K562 (cell line): ENCODE measurements at regions not wholly inside any gene's neighbourhood (a gene's known extent, or its start where the extent isn't known, plus 50 kb on each side); places are given as distances from the start of the nearest gene placed in this dataset.

Source experiments
- ARID1B ChIP-seq: fragments of 450-650 bp; IDR thresholded peaks from 2 replicates; pipeline ENCODE4 v1.6.1; 2016; ENCODE audit warnings: antibody characterized with exemption, mild to moderate bottlenecking, inconsistent platforms
- BACH1 ChIP-seq: fragments of 200-800 bp; sonication (Bioruptor generic); IDR thresholded peaks from 2 replicates; pipeline ENCODE4 v1.6.1; 2016; ENCODE audit warnings: missing genetic modification characterization, missing compliant biosample characterization
- BCL6 ChIP-seq: fragments of 250-450 bp; sonication (Bioruptor Pico); IDR thresholded peaks from 2 replicates; pipeline ENCODE4 v1.4.0; 2020
- CBFA2T3 ChIP-seq: fragments of 450-650 bp; IDR thresholded peaks from 2 replicates; pipeline ENCODE4 v1.6.1; 2017
- HINFP ChIP-seq: fragments of 450-650 bp; conservative IDR thresholded peaks from 2 replicates; pipeline ENCODE4 v1.6.1; 2016; ENCODE audit warnings: missing genetic modification characterization, low read depth, mild to moderate bottlenecking, control low read depth, missing compliant biosample characterization
- HIVEP1 ChIP-seq: fragments of 250-450 bp; sonication (Bioruptor Pico); IDR thresholded peaks from 2 replicates; pipeline ENCODE4 v1.4.0; 2020; ENCODE audit warnings: mild to moderate bottlenecking
- HMBOX1 ChIP-seq: sonication (generic); IDR thresholded peaks from 2 replicates; pipeline ENCODE4 v1.6.1; 2016
- MAFG ChIP-seq: fragments of 450-650 bp; conservative IDR thresholded peaks from 2 replicates; pipeline ENCODE4 v1.6.1; 2016; ENCODE audit warnings: missing genetic modification characterization, missing compliant biosample characterization
- PCBP2 ChIP-seq: fragments of 200-400 bp; formaldehyde crosslinking; IDR thresholded peaks from 2 replicates; pipeline ENCODE4 v1.6.1; 2018; ENCODE audit warnings: low read length, low read depth, mild to moderate bottlenecking, moderate library complexity; ENCODE audit not compliant: poor library complexity, severe bottlenecking
- SAFB ChIP-seq: fragments of 200-400 bp; formaldehyde crosslinking; IDR thresholded peaks from 2 replicates; pipeline ENCODE4 v1.6.1; 2017; ENCODE audit warnings: low read depth, low read length, borderline replicate concordance
- SIN3B ChIP-seq: fragments of 450-650 bp; IDR thresholded peaks from 2 replicates; pipeline ENCODE4 v1.6.1; 2017; ENCODE audit warnings: low read depth, mild to moderate bottlenecking, moderate library complexity
- SP1 ChIP-seq: sonication (generic); formaldehyde crosslinking; IDR thresholded peaks from 2 replicates; pipeline ENCODE4 v1.8.1; 2022; ENCODE audit warnings: mild to moderate bottlenecking, missing genetic modification reagents
- TAL1 ChIP-seq: fragments of 450-650 bp; IDR thresholded peaks from 2 replicates; pipeline ENCODE4 v1.6.1; 2016; ENCODE audit warnings: mild to moderate bottlenecking
- TARDBP ChIP-seq: fragments of 450-650 bp; IDR thresholded peaks from 2 replicates; pipeline ENCODE4 v1.6.1; 2016
- TEAD4 ChIP-seq, 2 experiments: sonication (generic) in 1 of 2; formaldehyde crosslinking in 1 of 2; IDR thresholded peaks; 2 replicates each; pipeline versions ENCODE4 v1.6.1 to v1.8.0; 2012 to 2022; ENCODE audit warnings: borderline replicate concordance in 1 of 2, inconsistent platforms in 1 of 2, low read length in 1 of 2, mild to moderate bottlenecking in 1 of 2, missing genetic modification reagents in 1 of 2
- ZC3H11A ChIP-seq: IDR thresholded peaks from 2 replicates; pipeline ENCODE4 v1.6.1; 2012; ENCODE audit warnings: low read depth, low read length, improper control_type of control experiment
- ZNF583 ChIP-seq: fragments of 250-450 bp; sonication (Bioruptor Pico); IDR thresholded peaks from 2 replicates; pipeline ENCODE4 v1.4.0; 2020
- ZNF785 ChIP-seq: fragments of 250-450 bp; sonication (Bioruptor Pico); IDR thresholded peaks from 2 replicates; pipeline ENCODE4 v1.4.0; 2020; ENCODE audit warnings: mild to moderate bottlenecking

- TF ChIP-seq PCBP2 (no peak), CBFA2T3 (peak; percentile 66), SAFB (no peak), MAFG (tag) (no peak), TARDBP (no peak), ZNF583 (CRISPR knock-in tag) (no peak), HIVEP1 (CRISPR knock-in tag) (no peak), ZNF785 (CRISPR knock-in tag) (no peak), HMBOX1 (0 out of 2 replicates have a peak, but pooled peaks have one; percentile 27), SP1 (no peak), BCL6 (CRISPR knock-in tag) (no peak), HINFP (tag) (no peak), ARID1B (peak; percentile 28; the same call in 1 of the 2 replicates), TEAD4 (IDR thresholded peaks at IDR 0.05; ENCODE audit: low read length) (peak; percentile 28; the same call in 1 of the 2 replicates), TEAD4 (CRISPR knock-in tag; IDR thresholded peaks at IDR 0.05; ENCODE audit: borderline replicate concordance) (no peak), TAL1 (peak; percentile 44; the same call in 1 of the 2 replicates), ZC3H11A (no peak), SIN3B (no peak), BACH1 (tag) (no peak)
Measured at GRCh38 chr9:107945493-107945892, 455.9 kb upstream of the KLF4 start (continued).
